HCT116 (cell line): ENCODE measurements at regions not wholly inside any gene's neighbourhood (a gene's known extent, or its start where the extent isn't known, plus 50 kb on each side); places are given as distances from the start of the nearest gene placed in this dataset.

ENCODE experiments used
- ATF3 ChIP-seq: IDR thresholded peaks from 2 replicates; pipeline ENCODE4 v1.6.1; 2012
- CBX3 ChIP-seq: IDR thresholded peaks from 2 replicates; pipeline ENCODE4 v1.6.1; 2012; ENCODE audit warnings: low read depth
- CTCF ChIP-seq, 3 experiments: fragments of 200-600 bp in 1 of 3; sonication (generic) in 1 of 3; IDR thresholded peaks in 2 of 3; conservative IDR thresholded peaks in 1 of 3; 2 replicates each; pipeline ENCODE4 v1.5.1; 2012 to 2017; ENCODE audit warnings: low read depth in 2 of 3, low read length in 2 of 3, antibody characterized with exemption in 1 of 3, borderline replicate concordance in 1 of 3, control low read depth in 1 of 3, mild to moderate bottlenecking in 1 of 3, mixed read lengths in 1 of 3, mixed run types in 1 of 3, moderate library complexity in 1 of 3; ENCODE audit not compliant: insufficient read depth in 1 of 3
- EGR1 ChIP-seq: IDR thresholded peaks from 2 replicates; pipeline ENCODE4 v1.6.1; 2012; ENCODE audit warnings: low read depth
- ELF1 ChIP-seq: IDR thresholded peaks from 2 replicates; pipeline ENCODE4 v1.6.1; 2012; ENCODE audit warnings: low read depth, borderline replicate concordance
- EZH2 ChIP-seq: fragments of 200-600 bp; sonication (generic); IDR thresholded peaks from 2 replicates; pipeline ENCODE4 v1.6.1; 2017; ENCODE audit warnings: antibody characterized with exemption, mixed run types
- EZH2phosphoT487 ChIP-seq: fragments of 200-600 bp; IDR thresholded peaks from 2 replicates; pipeline ENCODE4 v1.6.1; 2018; ENCODE audit warnings: antibody characterized with exemption, borderline replicate concordance
- FOSL1 ChIP-seq: IDR thresholded peaks from 2 replicates; pipeline ENCODE4 v1.6.1; 2012; ENCODE audit warnings: low read depth
- POLR2A ChIP-seq: IDR thresholded peaks from 2 replicates; pipeline ENCODE4 v1.7.0; 2011; ENCODE audit warnings: borderline replicate concordance; ENCODE audit not compliant: insufficient read depth, insufficient read length; ENCODE audit errors: extremely low read depth
- POLR2AphosphoS5 ChIP-seq: IDR thresholded peaks from 2 replicates; pipeline ENCODE4 v1.6.1; 2011; ENCODE audit warnings: mild to moderate bottlenecking, low read depth, low read length, moderate library complexity
- TCF7L2 ChIP-seq: IDR thresholded peaks from 2 replicates; pipeline ENCODE4 v1.7.0; 2011; ENCODE audit warnings: borderline replicate concordance, inconsistent platforms; ENCODE audit not compliant: insufficient read depth, insufficient read length; ENCODE audit errors: extremely low read depth
- YY1 ChIP-seq: IDR thresholded peaks from 2 replicates; pipeline ENCODE4 v1.6.1; 2011; ENCODE audit warnings: low read length, low read depth, moderate library complexity, mild to moderate bottlenecking; ENCODE audit not compliant: insufficient replicate concordance; ENCODE audit errors: extremely low read depth
- TF ChIP-seq, protein P1 (sequence below): IDR thresholded peaks from 2 replicates; pipeline ENCODE4 v1.6.1; 2012; ENCODE audit warnings: low read depth

- TF ChIP-seq CTCF (IDR thresholded peaks at IDR 0.05 in 2 of 3, conservative IDR thresholded peaks at IDR 0.05 in 1 of 3; ENCODE audit: borderline replicate concordance in 1 of 3, insufficient read depth in 1 of 3, low read depth in 2 of 3, low read length in 2 of 3) (no peak), FOSL1 (no peak), EZH2 (no peak), POLR2AphosphoS5 (no peak), EGR1 (no peak), CBX3 (no peak), POLR2A (no peak), TCF7L2 (no peak), EZH2phosphoT487 (no peak), ATF3 (no peak), YY1 (no peak), ELF1 (no peak)
- TF ChIP-seq, protein P1, sequence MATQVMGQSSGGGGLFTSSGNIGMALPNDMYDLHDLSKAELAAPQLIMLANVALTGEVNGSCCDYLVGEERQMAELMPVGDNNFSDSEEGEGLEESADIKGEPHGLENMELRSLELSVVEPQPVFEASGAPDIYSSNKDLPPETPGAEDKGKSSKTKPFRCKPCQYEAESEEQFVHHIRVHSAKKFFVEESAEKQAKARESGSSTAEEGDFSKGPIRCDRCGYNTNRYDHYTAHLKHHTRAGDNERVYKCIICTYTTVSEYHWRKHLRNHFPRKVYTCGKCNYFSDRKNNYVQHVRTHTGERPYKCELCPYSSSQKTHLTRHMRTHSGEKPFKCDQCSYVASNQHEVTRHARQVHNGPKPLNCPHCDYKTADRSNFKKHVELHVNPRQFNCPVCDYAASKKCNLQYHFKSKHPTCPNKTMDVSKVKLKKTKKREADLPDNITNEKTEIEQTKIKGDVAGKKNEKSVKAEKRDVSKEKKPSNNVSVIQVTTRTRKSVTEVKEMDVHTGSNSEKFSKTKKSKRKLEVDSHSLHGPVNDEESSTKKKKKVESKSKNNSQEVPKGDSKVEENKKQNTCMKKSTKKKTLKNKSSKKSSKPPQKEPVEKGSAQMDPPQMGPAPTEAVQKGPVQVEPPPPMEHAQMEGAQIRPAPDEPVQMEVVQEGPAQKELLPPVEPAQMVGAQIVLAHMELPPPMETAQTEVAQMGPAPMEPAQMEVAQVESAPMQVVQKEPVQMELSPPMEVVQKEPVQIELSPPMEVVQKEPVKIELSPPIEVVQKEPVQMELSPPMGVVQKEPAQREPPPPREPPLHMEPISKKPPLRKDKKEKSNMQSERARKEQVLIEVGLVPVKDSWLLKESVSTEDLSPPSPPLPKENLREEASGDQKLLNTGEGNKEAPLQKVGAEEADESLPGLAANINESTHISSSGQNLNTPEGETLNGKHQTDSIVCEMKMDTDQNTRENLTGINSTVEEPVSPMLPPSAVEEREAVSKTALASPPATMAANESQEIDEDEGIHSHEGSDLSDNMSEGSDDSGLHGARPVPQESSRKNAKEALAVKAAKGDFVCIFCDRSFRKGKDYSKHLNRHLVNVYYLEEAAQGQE: no peak
Observed at GRCh38 chr4:124594945-124595344, 117.6 kb downstream of the ANKRD50 start.
